Psoas muscle (tissue), 7 donors: ENCODE measurements at regions not wholly inside any gene's neighbourhood (a gene's known extent, or its start where the extent isn't known, plus 50 kb on each side); places are given as distances from the start of the nearest gene placed in this dataset.

Source experiments
- ATAC-seq, 4 donors: fragments of 200-7000 bp; cut with Tn5 transposase; one replicate each; pipeline ENCODE4 v1.9.1; 2020; ENCODE audit warnings: moderate library complexity in 3 of 4, mild to moderate bottlenecking in 2 of 4
- DNase-seq, 2 donors: peaks; one replicate each; pipeline ENCODE4 v3.0.0-alpha.2; 2020
- H3K27ac ChIP-seq: fragments of 200-600 bp; one replicate; pipeline ENCODE4 v1.8.0; 2022
- H3K27me3 ChIP-seq, 3 donors: fragments of 200-600 bp in 1 of 3; one replicate each; pipeline versions ENCODE4 v1.6.1 to v1.8.0; 2013 to 2022; ENCODE audit warnings: low read length in 2 of 3, mild to moderate bottlenecking in 2 of 3, moderate library complexity in 1 of 3; ENCODE audit not compliant: insufficient read depth in 3 of 3
- H3K36me3 ChIP-seq, 2 donors: fragments of 200-600 bp in 1 of 2; one replicate each; pipeline versions ENCODE4 v1.6.1 to v1.8.0; 2013 to 2022; ENCODE audit warnings: low read depth in 1 of 2, mild to moderate bottlenecking in 1 of 2, moderate library complexity in 1 of 2; ENCODE audit not compliant: insufficient read depth in 1 of 2
- H3K4me1 ChIP-seq: fragments of 200-600 bp; one replicate; pipeline ENCODE4 v1.8.0; 2022
- H3K4me3 ChIP-seq: fragments of 200-600 bp; one replicate; pipeline ENCODE4 v1.8.0; 2022; ENCODE audit warnings: mild to moderate bottlenecking
- H3K9me3 ChIP-seq: fragments of 200-600 bp; one replicate; pipeline ENCODE4 v1.8.0; 2022
- WGBS, 3 donors: extraction: QIAGEN DNeasy Blood & Tissue Kit; methylation state at CpG; one replicate each; pipeline versions ENCODE4 v1.1.6 to v1.1.7; 2013; 5-methylcytosine and 5-hydroxymethylcytosine counted together
- intact Hi-C, 2 donors: fragments of 100-400 bp; cut with DNase I; formaldehyde crosslinking; loops; one replicate each; pipeline versions ENCODE4 v1.11.0 to v1.14.2; 2022
- TF ChIP-seq, protein P1 (sequence below): fragments of 200-600 bp; IDR thresholded peaks from one replicate; pipeline ENCODE4 v1.8.0; 2022; ENCODE audit warnings: antibody characterized with exemption
- donor health status: healthy with polysubstance abuse.
- donor health status: DM: no; HTN: no; CAD: no; lungs with moderate emphysema.
- donor health status: Bipolar disorder and iron deficiency.
- donor health status: healthy.
- donor health status: DM: yes; HTN: yes; CAD: no.
- donor health status: DM: no; HTN: no; CAD: no.
- donor health status: DM: yes; HTN: yes; CAD: no.

DNA sequence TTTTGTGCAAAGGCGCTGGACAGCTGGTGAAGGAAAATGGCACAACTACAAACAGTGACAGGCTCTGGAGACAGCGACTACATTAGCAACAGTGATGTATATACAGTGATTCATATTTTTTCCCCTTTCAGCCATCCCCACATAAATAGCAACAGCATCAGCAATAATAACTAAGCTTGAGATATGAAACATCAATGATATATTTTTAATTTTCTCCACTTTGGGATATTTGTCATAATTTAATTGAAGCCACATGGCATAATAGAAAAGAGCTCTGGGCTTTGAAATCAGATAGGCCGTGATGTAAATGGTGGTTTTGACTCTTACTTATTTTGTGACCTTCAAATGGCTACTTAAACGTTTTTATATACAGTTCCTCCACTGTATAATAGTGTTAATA, 764.3 kb upstream of the PRMT6 start:
- TF ChIP-seq, protein P1, sequence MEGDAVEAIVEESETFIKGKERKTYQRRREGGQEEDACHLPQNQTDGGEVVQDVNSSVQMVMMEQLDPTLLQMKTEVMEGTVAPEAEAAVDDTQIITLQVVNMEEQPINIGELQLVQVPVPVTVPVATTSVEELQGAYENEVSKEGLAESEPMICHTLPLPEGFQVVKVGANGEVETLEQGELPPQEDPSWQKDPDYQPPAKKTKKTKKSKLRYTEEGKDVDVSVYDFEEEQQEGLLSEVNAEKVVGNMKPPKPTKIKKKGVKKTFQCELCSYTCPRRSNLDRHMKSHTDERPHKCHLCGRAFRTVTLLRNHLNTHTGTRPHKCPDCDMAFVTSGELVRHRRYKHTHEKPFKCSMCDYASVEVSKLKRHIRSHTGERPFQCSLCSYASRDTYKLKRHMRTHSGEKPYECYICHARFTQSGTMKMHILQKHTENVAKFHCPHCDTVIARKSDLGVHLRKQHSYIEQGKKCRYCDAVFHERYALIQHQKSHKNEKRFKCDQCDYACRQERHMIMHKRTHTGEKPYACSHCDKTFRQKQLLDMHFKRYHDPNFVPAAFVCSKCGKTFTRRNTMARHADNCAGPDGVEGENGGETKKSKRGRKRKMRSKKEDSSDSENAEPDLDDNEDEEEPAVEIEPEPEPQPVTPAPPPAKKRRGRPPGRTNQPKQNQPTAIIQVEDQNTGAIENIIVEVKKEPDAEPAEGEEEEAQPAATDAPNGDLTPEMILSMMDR = no peak
- DNase-seq = no peak
- no peaks in the 10 kb centered on the region for H3K36me3 ChIP-seq
- H3K9me3 ChIP-seq = no peaks in the 10 kb centered on the region
- no peak for ATAC-seq
- H3K4me3 ChIP-seq = no peak overlapping the region
- H3K27me3 ChIP-seq = no peaks in the 10 kb centered on the region
- no peak overlapping the region for H3K27ac ChIP-seq
- no peaks in the 10 kb centered on the region for H3K4me1 ChIP-seq
- intact Hi-C loops = no loop called here
- 37 to 45% (median 41%) methylated on average over 4 of the region's 4 CpGs for WGBS, 3 donors

DNA sequence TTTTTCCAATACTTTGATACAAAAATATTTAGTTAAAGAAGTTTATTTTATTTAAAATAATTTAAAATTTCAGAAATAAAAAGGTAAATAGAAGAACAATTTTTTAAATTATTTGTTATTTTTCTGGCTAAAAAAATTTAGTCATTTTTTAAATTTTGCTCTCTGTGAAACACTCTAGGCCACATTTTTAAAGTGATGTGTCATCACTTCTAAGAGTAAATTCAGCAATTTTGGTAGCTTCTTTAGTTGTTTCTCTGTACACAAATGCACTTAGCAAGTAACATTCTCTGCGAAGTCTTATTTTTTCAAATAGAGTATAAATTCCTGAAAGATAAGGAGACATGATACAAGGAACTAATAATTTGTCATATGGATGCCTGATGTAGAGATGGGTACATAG, 760.0 kb upstream of the PRMT6 start:
- Histone ChIP-seq H3K36me3 (no peaks in the 10 kb centered on the region), H3K4me3 (no peak overlapping the region), H3K9me3 (no peaks in the 10 kb centered on the region), H3K27ac (no peak overlapping the region), H3K27me3 (no peaks in the 10 kb centered on the region), H3K4me1 (no peaks in the 10 kb centered on the region)
- WGBS, 3 donors = 71 to 92% (median 77%) methylated on average over 1 of the region's 1 CpG
- intact Hi-C loops = no loop called here
- ATAC-seq = no peak
- DNase-seq = no peak
- TF ChIP-seq, protein P1 = no peak

DNA sequence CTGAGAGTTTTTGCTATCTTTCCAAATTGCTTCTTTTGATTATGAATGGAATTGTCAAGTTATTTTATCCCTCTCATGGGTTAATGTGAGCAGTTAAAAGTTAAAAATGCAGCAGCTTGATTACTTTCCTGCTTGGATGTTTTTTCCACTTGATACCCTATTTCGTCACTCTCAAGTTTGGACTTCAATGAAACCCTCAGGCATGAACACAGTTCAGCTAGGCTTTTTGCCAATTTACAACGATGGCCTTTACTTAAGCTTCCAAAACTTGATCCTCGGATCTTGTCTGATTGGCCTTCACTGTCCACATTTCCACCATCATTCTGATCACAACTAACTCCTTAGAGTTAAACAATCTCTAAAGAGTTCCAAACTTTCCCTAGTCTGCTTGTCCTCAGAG, 752.4 kb upstream of the PRMT6 start:
- 15 to 32% (median 22%) methylated on average over 3 of the region's 3 CpGs for WGBS, 3 donors
- Histone ChIP-seq H3K9me3 (peaks cover 11% of the 10 kb centered on the region), H3K27me3 (no peaks in the 10 kb centered on the region), H3K4me3 (no peak overlapping the region), H3K4me1 (no peaks in the 10 kb centered on the region), H3K27ac (no peak overlapping the region), H3K36me3 (no peaks in the 10 kb centered on the region)
- no peak for DNase-seq
- TF ChIP-seq, protein P1 = no peak
- no peak for ATAC-seq
- intact Hi-C loops = no loop called here

DNA sequence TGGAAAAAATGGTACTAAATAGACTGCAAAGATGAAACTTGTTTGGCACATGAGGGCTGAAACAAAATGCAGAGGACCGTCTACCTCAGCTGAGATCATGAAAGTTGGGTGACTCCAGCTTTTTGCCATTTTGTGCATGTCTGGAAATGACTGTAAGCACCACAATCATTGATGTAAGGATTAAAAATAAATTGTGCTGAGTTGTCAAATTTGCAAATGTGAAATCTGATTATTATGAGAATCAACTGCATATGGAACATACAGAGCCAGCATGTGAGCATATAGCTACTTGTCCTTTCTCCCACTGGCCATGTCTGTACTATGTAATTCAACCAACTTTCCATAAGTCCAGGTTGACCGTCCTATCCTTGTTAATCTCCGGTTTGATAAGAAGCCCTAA, 736.9 kb upstream of the PRMT6 start:
- 87 to 91% (median 89%) methylated on average over 3 of the region's 3 CpGs for WGBS, 3 donors
- Histone ChIP-seq H3K9me3 (no peaks in the 10 kb centered on the region), H3K4me3 (no peak overlapping the region), H3K27me3 (no peaks in the 10 kb centered on the region), H3K4me1 (no peaks in the 10 kb centered on the region), H3K36me3 (no peaks in the 10 kb centered on the region), H3K27ac (no peak overlapping the region)
- no peak for DNase-seq
- TF ChIP-seq, protein P1 = no peak
- intact Hi-C loops = no loop called here
- ATAC-seq = no peak

DNA sequence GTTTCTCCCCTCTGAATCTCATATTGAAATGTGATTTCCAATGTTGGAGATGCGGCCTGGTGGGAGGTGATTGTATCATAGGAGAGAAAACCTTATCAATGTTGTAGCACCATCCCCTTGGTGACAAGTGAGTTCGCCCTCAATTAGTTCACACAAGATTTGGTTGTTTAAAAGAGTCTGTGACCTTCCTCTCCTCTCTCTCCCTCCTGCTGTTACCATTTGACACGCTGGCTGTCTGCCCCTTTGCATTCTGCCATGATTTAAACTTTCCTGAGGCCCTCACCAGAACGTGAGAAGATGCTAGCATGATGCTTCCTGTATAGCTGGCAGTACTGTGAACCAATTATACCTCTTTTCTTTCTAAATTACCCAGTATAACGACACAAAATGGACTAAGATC, 730.9 kb upstream of the PRMT6 start:
- intact Hi-C loops = no loop called here
- TF ChIP-seq, protein P1 = no peak
- ATAC-seq = no peak
- 47 to 48% (median 48%) methylated on average over 5 of the region's 5 CpGs for WGBS, 3 donors
- no peak overlapping the region for H3K4me3 ChIP-seq
- DNase-seq = no peak
- no peak overlapping the region for H3K27ac ChIP-seq
- H3K4me1 ChIP-seq = no peaks in the 10 kb centered on the region
- H3K36me3 ChIP-seq = no peaks in the 10 kb centered on the region
- no peaks in the 10 kb centered on the region for H3K27me3 ChIP-seq
- no peaks in the 10 kb centered on the region for H3K9me3 ChIP-seq
